WTC11 (cell line): ENCODE measurements at regions not wholly inside any gene's neighbourhood (a gene's known extent, or its start where the extent isn't known, plus 50 kb on each side); places are given as distances from the start of the nearest gene placed in this dataset.
"Not testable (repeated sequence)": the region's sequence is repeated elsewhere in the genome, so short reads cannot be mapped to it uniquely, and the experiment has no call there.

Source experiments
- ATF3 ChIP-seq: sonication (generic); formaldehyde crosslinking; conservative IDR thresholded peaks from 2 replicates; pipeline ENCODE4 v1.8.1; 2022; ENCODE audit warnings: mild to moderate bottlenecking, missing genetic modification reagents
- ATF6 ChIP-seq: sonication (generic); formaldehyde crosslinking; IDR thresholded peaks from 2 replicates; pipeline ENCODE4 v1.8.1; 2023; ENCODE audit warnings: mild to moderate bottlenecking, missing genetic modification reagents
- CTCF ChIP-seq: fragments of 200-600 bp; IDR thresholded peaks from 2 replicates; pipeline ENCODE4 v1.8.0; 2022; ENCODE audit warnings: antibody characterized with exemption
- FOXK1 ChIP-seq: sonication (generic); formaldehyde crosslinking; IDR thresholded peaks from 2 replicates; pipeline ENCODE4 v1.8.0; 2022; ENCODE audit warnings: mild to moderate bottlenecking, moderate library complexity, missing genetic modification reagents
- NR1H2 ChIP-seq: sonication (generic); formaldehyde crosslinking; IDR thresholded peaks from 2 replicates; pipeline ENCODE4 v1.9.0; 2021; ENCODE audit warnings: mild to moderate bottlenecking, moderate library complexity, missing genetic modification reagents
- TP53 ChIP-seq: sonication (generic); formaldehyde crosslinking; IDR thresholded peaks from 2 replicates; pipeline ENCODE4 v1.8.1; 2023; ENCODE audit warnings: mild to moderate bottlenecking, missing genetic modification reagents
- USF1 ChIP-seq: sonication (generic); formaldehyde crosslinking; IDR thresholded peaks from 2 replicates; pipeline ENCODE4 v1.8.0; 2022; ENCODE audit warnings: mild to moderate bottlenecking, missing genetic modification reagents
- TF ChIP-seq, protein P1 (sequence below): sonication (generic); formaldehyde crosslinking; IDR thresholded peaks from 2 replicates; pipeline ENCODE4 v1.8.0; 2022; ENCODE audit warnings: mild to moderate bottlenecking, missing genetic modification reagents
- TF ChIP-seq, protein P2 (sequence below): sonication (generic); formaldehyde crosslinking; conservative IDR thresholded peaks from 2 replicates; pipeline ENCODE4 v1.8.1; 2023; ENCODE audit warnings: mild to moderate bottlenecking, low read depth, missing genetic modification reagents, moderate library complexity
- TF ChIP-seq, protein P3 (sequence below): sonication (generic); formaldehyde crosslinking; IDR thresholded peaks from 2 replicates; pipeline ENCODE4 v1.8.1; 2023; ENCODE audit warnings: mild to moderate bottlenecking, missing genetic modification reagents, borderline replicate concordance
- TF ChIP-seq, protein P4 (sequence below): sonication (generic); formaldehyde crosslinking; IDR thresholded peaks from 2 replicates; pipeline ENCODE4 v1.8.1; 2022; ENCODE audit warnings: mild to moderate bottlenecking, moderate library complexity, missing genetic modification reagents

GRCh38 chr21:5071180-5071579, 5450.2 kb upstream of the TPTE start:
- TF ChIP-seq, protein P1, sequence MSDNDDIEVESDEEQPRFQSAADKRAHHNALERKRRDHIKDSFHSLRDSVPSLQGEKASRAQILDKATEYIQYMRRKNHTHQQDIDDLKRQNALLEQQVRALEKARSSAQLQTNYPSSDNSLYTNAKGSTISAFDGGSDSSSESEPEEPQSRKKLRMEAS (CRISPR knock-in tag), result not testable (repeated sequence)
- not testable (repeated sequence) for TF ChIP-seq ATF6 (CRISPR knock-in tag); CTCF; ATF3 (CRISPR knock-in tag); NR1H2 (CRISPR knock-in tag); FOXK1 (CRISPR knock-in tag); USF1 (CRISPR knock-in tag); TP53 (CRISPR knock-in tag)
- TF ChIP-seq, protein P2, sequence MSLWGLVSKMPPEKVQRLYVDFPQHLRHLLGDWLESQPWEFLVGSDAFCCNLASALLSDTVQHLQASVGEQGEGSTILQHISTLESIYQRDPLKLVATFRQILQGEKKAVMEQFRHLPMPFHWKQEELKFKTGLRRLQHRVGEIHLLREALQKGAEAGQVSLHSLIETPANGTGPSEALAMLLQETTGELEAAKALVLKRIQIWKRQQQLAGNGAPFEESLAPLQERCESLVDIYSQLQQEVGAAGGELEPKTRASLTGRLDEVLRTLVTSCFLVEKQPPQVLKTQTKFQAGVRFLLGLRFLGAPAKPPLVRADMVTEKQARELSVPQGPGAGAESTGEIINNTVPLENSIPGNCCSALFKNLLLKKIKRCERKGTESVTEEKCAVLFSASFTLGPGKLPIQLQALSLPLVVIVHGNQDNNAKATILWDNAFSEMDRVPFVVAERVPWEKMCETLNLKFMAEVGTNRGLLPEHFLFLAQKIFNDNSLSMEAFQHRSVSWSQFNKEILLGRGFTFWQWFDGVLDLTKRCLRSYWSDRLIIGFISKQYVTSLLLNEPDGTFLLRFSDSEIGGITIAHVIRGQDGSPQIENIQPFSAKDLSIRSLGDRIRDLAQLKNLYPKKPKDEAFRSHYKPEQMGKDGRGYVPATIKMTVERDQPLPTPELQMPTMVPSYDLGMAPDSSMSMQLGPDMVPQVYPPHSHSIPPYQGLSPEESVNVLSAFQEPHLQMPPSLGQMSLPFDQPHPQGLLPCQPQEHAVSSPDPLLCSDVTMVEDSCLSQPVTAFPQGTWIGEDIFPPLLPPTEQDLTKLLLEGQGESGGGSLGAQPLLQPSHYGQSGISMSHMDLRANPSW, result not testable (repeated sequence)
- TF ChIP-seq, protein P3, sequence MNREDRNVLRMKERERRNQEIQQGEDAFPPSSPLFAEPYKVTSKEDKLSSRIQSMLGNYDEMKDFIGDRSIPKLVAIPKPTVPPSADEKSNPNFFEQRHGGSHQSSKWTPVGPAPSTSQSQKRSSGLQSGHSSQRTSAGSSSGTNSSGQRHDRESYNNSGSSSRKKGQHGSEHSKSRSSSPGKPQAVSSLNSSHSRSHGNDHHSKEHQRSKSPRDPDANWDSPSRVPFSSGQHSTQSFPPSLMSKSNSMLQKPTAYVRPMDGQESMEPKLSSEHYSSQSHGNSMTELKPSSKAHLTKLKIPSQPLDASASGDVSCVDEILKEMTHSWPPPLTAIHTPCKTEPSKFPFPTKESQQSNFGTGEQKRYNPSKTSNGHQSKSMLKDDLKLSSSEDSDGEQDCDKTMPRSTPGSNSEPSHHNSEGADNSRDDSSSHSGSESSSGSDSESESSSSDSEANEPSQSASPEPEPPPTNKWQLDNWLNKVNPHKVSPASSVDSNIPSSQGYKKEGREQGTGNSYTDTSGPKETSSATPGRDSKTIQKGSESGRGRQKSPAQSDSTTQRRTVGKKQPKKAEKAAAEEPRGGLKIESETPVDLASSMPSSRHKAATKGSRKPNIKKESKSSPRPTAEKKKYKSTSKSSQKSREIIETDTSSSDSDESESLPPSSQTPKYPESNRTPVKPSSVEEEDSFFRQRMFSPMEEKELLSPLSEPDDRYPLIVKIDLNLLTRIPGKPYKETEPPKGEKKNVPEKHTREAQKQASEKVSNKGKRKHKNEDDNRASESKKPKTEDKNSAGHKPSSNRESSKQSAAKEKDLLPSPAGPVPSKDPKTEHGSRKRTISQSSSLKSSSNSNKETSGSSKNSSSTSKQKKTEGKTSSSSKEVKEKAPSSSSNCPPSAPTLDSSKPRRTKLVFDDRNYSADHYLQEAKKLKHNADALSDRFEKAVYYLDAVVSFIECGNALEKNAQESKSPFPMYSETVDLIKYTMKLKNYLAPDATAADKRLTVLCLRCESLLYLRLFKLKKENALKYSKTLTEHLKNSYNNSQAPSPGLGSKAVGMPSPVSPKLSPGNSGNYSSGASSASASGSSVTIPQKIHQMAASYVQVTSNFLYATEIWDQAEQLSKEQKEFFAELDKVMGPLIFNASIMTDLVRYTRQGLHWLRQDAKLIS (CRISPR knock-in tag), result not testable (repeated sequence)
- TF ChIP-seq, protein P4, sequence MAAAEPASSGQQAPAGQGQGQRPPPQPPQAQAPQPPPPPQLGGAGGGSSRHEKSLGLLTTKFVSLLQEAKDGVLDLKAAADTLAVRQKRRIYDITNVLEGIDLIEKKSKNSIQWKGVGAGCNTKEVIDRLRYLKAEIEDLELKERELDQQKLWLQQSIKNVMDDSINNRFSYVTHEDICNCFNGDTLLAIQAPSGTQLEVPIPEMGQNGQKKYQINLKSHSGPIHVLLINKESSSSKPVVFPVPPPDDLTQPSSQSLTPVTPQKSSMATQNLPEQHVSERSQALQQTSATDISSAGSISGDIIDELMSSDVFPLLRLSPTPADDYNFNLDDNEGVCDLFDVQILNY (CRISPR knock-in tag), result not testable (repeated sequence)
